Loucy (cell line): ENCODE measurements at regions not wholly inside any gene's neighbourhood (a gene's known extent, or its start where the extent isn't known, plus 50 kb on each side); places are given as distances from the start of the nearest gene placed in this dataset.

Source experiments
- EZH2phosphoT487 ChIP-seq: fragments of 200-600 bp; IDR thresholded peaks from 2 replicates; pipeline ENCODE4 v1.6.1; 2018; ENCODE audit warnings: antibody characterized with exemption, mild to moderate bottlenecking, moderate library complexity, borderline replicate concordance
- TF ChIP-seq, protein P1 (sequence below): fragments of 200-600 bp; sonication (generic); conservative IDR thresholded peaks from 2 replicates; pipeline ENCODE4 v1.5.1; 2014; ENCODE audit warnings: mild to moderate bottlenecking, antibody characterized with exemption, low read length

DNA sequence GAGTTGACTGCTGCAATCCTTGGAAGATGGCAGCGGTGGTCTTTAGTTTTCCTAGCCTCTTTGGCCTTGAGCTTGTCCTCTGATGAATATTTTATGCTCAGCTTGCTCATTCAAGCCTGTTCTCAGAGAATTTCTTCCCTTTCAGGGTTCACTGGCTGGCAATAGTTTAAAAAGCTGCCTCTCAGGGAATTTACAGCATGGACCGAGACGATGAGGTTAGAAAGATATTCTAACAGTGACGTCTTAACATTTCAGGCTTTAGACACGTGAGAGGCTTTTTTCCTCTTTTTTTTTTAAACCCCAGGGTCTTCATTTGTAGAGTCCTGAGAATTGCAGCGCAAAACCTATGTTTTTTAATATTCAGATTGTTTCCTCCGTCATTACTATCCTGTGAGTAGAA, 120.3 kb upstream of the CLSTN2 start:
- TF ChIP-seq, protein P1, sequence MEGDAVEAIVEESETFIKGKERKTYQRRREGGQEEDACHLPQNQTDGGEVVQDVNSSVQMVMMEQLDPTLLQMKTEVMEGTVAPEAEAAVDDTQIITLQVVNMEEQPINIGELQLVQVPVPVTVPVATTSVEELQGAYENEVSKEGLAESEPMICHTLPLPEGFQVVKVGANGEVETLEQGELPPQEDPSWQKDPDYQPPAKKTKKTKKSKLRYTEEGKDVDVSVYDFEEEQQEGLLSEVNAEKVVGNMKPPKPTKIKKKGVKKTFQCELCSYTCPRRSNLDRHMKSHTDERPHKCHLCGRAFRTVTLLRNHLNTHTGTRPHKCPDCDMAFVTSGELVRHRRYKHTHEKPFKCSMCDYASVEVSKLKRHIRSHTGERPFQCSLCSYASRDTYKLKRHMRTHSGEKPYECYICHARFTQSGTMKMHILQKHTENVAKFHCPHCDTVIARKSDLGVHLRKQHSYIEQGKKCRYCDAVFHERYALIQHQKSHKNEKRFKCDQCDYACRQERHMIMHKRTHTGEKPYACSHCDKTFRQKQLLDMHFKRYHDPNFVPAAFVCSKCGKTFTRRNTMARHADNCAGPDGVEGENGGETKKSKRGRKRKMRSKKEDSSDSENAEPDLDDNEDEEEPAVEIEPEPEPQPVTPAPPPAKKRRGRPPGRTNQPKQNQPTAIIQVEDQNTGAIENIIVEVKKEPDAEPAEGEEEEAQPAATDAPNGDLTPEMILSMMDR = no peak
- TF ChIP-seq EZH2phosphoT487 = no peak
